Skin of body (tissue), 1 donor: ENCODE measurements at regions not wholly inside any gene's neighbourhood (a gene's known extent, or its start where the extent isn't known, plus 50 kb on each side); places are given as distances from the start of the nearest gene placed in this dataset.
A peak's percentile ranks its signal among the peaks of the same experiment; 100 is the strongest.
"Not testable (repeated sequence)": the region's sequence is repeated elsewhere in the genome, so short reads cannot be mapped to it uniquely, and the experiment has no call there.

Experiments
- DNase-seq: peaks from one replicate; lab custom pipeline; 2025; lab: John Stamatoyannopoulos, UW

GRCh38 chr3:29026286-29026685 is 254.6 kb upstream of the RBMS3 start:
- DNase-seq, result no peak

DNA sequence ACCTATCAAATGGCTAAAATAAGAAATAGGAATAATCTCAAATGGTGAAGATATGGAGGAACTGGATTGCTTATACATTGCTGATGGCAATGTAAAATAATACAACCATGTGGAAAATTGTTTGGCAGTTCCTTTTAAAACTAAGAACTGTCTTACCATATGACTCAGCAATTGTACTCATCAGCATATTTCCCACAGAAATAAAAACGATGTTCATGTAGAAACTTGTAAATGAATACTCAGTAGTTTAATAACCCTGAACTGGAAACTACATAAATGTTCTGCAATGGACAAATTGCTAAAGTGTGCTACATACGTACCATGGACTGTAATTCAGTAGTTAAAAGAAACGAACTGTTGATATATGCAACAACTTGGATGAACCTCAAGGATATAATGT is 253.9 kb upstream of the RBMS3 start:
- DNase-seq, result no peak

- DNase-seq, result not testable (repeated sequence)
Observed at GRCh38 chr3:29031175-29031574, 249.7 kb upstream of the RBMS3 start.

GRCh38 chr3:29033511-29033910 is 247.4 kb upstream of the RBMS3 start:
- no peak for DNase-seq

DNA sequence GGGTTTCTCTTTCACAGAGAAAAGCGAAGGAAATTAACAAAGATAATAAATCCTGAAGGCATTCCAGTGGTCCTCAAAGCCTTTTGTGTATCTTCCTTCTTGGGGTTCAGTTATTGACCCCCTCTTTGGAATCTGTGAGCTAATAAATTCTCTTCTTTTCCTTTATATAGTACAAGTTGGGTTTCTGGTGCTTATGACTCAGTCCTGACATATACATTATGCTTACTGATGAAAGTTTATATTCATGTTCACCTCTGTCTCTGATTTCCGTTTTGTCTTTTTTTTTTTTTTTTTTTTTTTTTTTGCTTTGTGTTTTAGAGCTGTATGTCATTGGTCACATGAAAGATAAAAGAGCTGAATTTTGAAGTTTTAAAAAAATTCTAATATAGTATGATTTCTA is 230.7 kb upstream of the RBMS3 start:
- DNase-seq, result no peak

DNA sequence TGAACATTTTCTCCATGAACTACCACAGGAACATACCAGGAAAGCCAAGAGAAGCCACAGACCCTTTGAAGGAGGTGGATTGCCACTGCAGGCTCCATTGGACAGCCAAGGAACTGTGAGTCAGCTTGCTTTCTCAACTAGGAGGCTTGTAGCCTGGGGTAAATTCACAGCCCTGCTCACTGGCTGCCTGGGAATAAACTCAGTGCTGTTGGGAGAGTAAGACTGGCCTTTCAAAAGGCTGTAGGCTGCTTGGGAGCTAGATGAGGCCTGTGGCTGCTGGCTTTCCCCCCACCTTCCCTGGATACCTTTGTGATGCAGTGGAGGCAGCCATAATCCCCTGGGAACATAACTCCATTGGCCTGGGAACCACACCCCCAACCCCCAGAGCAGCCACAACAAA is 223.5 kb upstream of the RBMS3 start:
- DNase-seq, result no peak

DNA sequence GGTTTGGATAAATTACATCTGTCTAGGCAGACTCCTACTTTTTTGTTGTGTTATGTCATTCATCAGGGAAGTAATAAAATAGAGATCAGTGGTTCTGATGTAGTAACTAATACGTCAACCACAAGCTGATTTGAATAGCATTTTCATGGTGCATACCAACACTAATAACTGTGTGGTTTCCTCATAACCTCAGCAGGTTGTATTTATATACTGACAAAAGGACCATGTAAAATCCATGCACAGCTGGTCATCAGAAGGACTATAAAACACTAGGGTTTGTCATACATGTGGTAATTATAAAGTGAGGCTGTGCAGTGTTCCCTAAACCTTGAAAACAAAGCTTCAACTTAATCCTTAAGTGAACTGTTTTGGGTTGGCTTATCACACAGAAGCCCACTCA is 216.8 kb upstream of the RBMS3 start:
- peak; percentile 54 for DNase-seq

DNA sequence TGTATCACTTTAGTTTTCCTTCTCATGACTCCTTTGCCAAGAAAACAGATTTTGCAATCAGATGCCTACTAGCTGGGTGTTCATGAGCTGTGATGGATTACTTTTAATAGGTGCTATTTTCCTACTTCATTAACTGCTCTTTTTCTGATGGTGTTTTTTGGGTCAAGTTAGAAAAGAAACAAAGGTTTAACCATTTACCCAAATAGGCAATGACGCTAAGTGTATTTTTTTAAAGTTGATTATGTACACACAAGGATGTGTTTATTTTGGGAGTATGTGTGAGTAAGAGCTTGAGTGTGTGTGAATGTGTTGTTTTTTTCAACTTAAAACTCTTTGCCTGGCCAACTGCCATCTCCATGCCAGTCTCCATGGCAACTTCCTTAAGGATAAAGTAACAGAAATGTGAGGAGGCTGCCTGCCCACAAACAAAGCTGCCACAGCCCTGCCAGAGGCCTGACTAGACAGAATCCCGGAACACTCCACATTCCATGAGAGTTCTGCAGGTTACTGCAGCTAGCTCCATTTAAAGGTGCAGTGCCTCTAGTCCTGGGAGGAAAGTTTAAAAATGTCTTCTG is 215.6 kb upstream of the RBMS3 start:
- DNase-seq, result peak; percentile 45

GRCh38 chr3:29067007-29067406 is 213.9 kb upstream of the RBMS3 start:
- DNase-seq, result no peak

DNA sequence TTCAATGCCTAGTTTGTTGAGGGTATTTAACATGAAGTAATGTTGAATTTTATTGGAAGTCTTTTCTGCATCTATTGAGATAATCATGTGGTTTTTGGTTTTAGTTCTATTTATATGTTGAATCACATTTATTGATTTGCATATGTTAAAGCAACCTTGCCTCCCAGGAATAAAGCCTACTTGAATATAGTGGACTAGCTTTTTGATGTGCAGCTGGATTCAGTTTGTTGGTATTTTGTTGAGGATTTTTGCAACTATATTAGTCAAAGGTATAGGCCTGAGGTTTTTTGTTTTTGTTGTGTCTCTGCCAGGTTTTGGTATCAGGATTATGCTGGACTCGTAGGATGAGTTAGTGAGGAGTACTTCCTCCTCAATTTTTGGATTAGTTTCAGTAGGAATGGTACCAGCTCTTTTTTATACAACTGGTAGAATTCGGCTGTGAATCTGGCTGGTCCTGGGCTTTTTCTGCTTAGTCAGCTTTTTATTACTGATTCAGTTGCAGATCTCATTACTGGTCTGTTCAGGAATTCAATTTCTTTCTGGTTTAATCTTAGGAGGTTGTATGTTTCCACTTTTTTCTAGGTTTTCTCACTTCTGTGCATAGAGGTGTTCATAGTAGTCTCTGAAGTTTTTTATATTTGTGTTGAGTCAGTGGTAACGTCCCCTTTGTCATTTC is 209.8 kb upstream of the RBMS3 start:
- DNase-seq, result no peak

DNA sequence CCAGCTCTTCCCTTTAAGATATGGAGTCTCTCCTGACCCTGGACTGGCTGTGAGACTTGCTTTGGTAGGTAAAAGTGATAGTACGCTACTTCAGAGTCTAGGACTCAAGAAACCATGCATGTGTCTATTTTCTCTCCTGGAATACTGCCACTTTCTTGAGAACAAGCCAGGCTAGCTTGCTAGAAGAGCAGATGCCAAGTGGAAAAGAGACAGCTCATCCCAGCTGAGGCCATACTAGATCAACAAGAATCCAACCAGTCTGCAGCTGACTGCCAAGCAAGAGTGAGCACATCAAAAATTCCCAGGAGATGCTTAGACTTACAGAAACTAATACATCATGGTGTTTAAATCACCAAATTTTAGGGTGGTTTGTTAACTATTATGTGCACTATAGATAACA is 208.3 kb upstream of the RBMS3 start:
- DNase-seq, result no peak

GRCh38 chr3:29077356-29077755 is 203.5 kb upstream of the RBMS3 start:
- DNase-seq, result no peak

GRCh38 chr3:29079358-29079757 is 201.5 kb upstream of the RBMS3 start:
- no peak for DNase-seq

DNA sequence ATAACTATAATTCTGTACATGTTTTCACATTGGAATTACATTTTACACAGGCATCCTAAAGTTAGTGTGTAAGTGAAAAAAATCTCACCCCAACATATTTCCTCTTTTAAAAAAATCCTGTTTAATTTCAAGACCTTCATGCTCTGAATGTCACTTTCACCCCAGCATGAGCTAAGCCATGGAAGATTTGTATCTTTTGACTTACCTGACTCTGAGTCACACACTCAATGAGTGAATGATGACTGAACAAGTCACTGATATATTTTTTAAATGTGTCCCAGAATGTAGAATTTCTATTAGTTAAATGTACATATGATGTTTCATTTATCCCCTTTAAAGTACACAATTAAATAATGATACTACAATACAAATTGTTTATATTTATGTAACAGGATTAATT is 199.9 kb upstream of the RBMS3 start:
- no peak for DNase-seq

DNA sequence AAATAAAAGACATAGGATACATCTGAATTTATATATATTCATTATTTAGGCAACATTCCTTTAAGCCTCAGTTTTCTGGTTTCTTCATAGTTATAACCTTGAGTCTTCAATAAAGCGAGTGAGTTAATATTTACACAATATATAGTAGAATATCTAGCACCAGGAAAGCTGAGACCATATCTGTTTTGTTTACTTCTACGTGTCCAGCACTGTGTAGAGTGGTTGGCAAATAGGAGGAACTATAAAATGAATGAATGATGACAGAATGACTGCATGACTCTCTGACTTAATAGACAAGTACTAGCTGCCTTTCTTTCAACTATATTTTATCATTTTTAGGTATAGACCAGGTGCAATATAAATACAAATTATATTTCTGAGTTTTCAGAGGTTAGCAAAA is 197.8 kb upstream of the RBMS3 start:
- no peak for DNase-seq

DNA sequence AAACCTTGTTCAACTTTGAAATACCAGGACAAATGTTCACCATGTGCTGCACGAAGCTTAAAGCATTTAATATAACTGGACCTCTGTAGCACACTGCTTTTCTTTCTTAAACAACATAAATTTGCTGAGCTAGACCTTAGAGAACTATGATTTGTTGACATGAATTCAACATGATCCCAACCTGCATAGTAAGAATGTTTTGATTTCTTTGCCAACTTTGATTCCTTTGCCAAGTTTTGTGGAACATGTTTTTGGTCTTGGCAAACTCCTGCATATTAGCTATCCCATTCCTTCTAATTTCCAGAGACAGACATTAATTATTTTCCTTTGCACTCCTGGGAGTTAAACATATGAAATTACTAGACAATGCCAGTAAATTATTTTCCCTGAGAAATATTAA is 197.2 kb upstream of the RBMS3 start:
- peak; percentile 37 for DNase-seq

- no peak for DNase-seq
Observed at GRCh38 chr3:29088579-29088978, 192.3 kb upstream of the RBMS3 start.

- DNase-seq, result no peak
Observed at GRCh38 chr3:29090912-29091597, 189.8 kb upstream of the RBMS3 start.

DNA sequence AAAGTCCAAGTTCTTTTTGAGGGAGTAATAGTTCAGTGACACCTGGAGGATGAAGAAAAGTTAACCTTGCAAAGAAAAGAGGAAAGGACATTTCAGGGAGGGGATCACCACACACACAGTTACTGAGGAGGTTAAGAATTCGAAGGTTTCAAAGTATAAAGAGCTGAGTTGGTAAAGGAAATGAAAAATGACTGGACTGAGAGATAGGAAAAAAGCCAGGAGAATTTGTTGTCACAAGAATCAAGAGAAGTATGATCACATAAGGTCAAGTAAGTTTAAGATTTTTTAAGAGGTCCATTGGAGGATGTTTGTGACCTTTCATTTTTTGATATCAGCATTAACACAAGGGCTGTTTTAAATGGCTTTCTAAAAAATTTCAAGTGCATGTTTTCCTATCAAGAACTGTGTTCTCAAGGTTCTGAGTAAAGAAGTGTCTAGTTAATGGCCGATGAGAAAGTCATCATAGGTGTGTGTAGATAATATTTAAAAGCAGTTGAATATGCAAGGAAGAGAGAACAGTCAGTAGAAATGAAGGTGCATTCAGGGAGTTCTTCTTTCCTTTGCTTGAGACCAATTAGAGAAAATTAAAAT is 189.2 kb upstream of the RBMS3 start:
- DNase-seq, result no peak

- no peak for DNase-seq
Observed at GRCh38 chr3:29092348-29092747, 188.5 kb upstream of the RBMS3 start.

- no peak for DNase-seq
Observed at GRCh38 chr3:29099296-29099695, 181.6 kb upstream of the RBMS3 start.

- no peak for DNase-seq
Observed at GRCh38 chr3:29099775-29100174, 181.1 kb upstream of the RBMS3 start.

GRCh38 chr3:29100292-29100691 is 180.6 kb upstream of the RBMS3 start:
- no peak for DNase-seq
